Iris pigment epithelial cell (primary cell): ENCODE measurements at regions not wholly inside any gene's neighbourhood (a gene's known extent, or its start where the extent isn't known, plus 50 kb on each side); places are given as distances from the start of the nearest gene placed in this dataset.
A peak's percentile ranks its signal among the peaks of the same experiment; 100 is the strongest.
"Not testable (repeated sequence)": the region's sequence is repeated elsewhere in the genome, so short reads cannot be mapped to it uniquely, and the experiment has no call there.

ENCODE experiments used
- DNase-seq: peaks from one replicate; pipeline ENCODE4 v3.0.0-alpha.2; 2011; ENCODE audit warnings: low read depth

DNA sequence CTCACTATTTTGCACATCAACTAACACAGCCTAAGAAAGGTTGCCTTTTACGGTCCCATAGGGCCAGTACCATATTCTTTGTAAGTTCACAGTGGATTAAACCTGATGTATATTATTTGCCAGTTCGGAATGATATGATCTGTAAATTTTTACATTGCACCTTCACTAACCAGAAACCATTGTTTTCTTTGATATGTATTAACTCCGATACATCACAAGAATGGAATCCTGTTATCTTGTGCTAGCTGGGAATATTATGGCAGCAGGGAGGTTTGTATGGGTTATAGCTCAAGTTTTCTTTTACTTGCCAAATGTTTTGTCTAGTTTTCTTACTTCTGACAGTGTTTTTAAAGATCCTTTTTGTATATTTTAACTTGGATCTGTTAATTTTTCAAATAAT is 51.4 kb upstream of the S1PR1 start:
- DNase-seq, result peak; percentile 72

DNA sequence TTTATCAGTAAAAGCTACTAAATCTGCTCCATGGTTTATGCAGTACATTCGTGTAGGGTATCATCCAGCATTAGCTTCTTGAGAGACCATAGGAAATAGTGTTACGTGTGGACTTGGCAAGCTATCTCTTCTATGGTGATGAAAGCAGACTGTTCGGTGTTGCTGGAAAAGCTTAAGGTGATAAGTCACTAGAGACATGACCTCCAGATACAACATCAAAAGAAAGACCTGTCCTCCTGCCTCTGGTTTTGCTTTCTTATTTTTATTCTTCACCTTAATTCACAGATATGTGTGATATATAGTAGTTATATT is 53.5 kb upstream of the S1PR1 start:
- peak; percentile 88 for DNase-seq

DNA sequence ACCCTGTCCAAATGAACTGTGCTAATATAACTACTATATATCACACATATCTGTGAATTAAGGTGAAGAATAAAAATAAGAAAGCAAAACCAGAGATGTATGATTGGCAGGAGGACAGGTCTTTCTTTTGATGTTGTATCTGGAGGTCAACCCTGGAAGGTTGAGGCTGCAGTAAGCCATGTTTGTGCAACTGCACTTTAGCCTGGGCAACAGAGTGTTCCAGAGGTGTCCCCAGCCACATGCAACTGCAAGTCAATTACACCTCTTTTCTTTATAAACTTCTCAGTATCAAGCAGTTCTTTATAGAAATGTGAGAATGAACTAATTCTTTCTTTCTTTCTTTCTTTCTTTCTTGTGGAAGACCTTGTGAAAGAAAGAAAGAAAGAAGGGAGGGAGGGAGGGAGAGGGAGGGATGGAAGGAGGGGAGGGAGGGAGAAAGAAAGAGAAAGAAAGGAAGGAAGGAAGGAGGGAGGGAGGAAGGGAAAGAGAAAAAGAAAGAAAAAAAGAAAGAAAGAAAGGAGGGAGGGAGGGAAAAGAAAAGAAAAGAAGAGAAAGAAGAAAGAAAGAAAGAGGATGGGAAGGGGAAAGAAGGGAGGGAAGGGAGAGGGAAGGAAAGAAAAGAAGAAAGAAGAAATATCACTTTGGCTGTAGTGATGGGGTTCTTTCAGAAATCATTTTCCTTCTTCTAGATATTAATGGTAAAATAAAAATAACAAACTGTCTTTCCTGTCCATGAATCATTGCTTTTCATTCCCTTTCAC is 54.0 kb upstream of the S1PR1 start:
- no peak for DNase-seq

DNA sequence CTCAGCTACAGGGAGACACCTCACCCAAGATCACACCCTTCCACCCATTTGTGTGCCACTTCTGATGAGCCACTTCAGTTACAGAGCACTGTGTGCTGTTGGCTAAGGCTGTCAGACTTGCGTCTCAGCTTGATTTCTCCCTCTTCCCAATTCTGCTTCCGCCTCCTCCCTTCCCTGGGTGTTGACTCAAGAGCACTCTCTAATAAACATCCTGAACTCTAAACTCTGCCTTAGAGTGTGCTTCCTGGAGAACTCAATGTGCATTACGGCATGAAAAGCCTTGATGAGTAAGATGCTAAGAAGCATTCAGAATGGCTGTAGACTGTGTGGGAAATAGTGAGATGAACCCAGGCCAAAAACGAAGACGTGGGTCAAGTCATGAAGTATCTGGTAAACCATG is 54.9 kb upstream of the S1PR1 start:
- peak; percentile 97 for DNase-seq

DNA sequence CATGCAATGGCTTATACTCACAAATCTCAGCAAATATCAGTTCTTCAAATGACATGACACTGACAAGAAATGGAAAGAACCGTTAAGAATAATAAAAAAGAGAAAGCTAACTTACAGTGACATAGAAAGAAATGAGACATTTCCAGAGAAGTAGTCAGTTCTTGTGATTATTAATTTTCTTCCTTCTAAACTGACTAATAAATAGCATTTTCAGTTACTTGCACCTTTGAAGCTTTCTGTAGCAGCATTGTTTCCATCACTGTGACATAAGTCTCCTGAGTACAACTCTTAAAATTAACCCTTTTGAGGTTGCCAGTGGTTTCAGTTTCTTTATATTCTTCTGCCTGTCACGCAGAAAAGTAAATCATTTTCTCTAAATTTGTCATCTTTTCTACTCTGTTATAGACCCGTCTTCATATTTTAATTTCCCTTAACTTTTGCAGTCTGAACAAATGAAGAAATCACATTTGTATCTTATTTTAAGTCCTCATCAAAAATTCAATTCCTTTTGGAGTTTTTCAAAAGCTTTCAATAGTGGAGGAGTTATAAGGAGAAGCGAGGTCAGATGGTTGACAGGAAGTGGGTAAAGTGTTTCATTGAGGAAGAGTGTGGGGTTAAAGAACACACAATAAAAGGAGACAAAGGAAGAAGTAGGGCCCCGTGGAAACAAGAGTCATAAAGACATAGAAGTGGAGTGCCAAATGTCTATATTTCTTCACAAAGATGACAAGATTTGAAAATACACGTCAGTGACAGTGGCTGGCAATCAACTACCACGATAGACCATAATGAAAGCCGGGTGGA is 57.9 kb upstream of the S1PR1 start:
- DNase-seq, result no peak

DNA sequence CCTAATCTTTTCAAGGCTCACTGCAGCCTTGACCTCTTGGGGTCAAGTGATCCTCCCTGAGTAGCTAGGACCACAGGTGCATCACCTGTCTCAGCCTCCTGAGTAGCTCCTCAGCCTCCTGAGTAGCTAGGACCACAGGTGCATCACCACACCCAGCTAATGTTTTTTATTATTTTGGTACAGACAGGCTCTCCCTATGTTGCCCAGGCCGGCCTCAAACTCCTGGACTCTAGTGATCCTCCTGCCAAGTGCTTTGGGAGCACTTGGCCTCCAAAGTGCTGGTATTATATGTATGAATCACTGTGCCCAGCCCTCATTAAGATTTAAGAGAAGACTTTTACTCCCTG is 58.5 kb upstream of the S1PR1 start:
- no peak for DNase-seq

DNA sequence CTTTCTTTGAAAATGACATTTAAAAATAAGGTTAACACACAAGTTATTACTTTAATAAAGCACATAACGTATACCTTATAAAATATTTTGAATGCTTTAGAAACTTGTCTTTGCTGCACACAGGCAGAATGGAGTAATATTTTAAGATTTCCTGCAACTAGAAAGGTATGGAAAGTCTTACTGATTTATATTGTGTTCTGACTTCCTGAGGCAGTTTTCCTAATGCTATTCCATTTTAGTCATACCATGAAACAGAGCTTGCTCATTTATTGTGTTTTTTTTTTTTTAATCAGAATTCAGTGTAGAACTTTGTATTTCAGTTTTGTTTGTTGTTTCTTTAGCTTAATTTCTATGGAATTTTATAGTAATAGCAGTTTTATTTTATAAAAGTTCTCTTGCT is 60.9 kb upstream of the S1PR1 start:
- no peak for DNase-seq

DNA sequence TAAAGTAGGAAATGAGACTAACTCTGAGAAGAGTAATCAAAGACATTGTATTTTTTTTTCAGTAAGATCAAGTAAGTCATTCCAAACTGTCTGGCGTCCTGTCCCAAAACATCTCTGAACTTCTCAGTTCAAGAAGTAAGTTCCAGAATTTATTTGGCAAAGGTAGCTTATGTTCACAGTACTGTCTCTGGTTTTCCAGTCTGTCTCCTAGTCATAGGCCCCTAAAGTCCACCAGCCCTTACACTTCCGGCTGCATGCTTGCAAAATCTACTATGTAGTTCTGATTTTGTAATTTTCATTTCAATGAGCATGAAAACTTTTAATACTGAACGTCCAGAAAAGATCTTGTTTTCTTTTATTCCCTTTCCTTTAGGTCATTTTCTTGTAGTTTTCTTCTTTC is 61.4 kb upstream of the S1PR1 start:
- peak; percentile 36 for DNase-seq

DNA sequence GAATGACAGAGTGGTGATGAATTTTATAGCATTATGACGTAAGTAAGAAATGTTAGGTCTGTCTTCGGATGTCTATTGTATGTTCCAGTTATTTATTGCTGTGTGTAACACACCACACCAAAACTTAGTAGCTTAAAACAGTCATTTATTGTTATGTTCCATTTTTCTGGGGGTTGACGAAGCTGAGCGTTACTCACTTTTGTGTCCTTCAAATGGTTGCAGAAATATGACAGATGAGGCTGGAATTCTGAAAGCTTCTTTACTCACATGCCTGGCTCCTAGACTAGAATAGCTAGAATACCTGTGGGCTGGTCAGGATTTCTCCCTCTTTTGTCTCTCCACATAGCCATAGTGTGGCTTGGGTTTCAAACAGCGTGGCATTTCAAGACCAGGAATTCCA is 62.1 kb upstream of the S1PR1 start:
- DNase-seq, result peak; percentile 94

DNA sequence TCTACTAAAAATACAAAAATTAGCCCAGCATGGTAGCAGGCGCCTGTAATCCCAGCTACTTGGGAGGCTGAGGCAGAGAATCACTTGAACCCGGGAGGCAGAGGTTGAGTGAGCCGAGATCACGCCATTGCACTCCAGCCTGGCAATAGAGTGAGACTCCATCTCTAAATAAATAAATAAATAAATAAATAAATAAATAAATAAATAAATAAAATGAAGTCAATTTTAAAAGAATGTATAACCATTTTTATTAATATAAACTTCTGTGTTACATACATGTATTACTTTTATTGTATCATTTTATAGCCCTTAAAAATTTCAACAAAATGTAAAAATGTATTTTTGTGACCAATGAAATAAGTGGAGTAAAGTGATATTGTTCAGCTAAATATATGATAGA is 62.5 kb upstream of the S1PR1 start:
- not testable (repeated sequence) for DNase-seq

DNA sequence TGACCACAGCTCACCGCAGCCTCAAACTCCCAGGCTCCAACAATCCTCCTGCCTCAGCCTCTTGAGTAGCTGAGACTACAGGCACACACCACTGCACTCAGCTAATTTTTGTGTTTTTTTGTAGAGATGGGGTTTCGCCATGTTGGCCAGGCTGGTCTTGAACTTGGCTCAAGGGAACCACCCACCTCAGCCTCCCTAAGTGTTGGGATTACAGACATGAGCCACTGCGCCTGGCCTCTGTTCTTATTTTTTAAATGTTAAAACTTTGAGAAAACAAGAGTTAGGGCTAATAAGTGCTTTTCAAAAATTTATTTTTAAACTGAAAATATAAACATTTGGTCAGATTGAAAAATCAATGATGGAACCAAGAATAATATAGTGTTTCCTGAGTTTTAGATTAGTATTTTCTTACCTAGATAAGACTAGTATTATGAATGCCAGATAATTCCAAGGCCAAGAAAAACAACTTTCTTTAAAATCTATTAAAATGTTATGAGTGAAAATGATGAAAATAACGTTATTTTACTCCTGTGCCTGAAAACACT is 66.2 kb upstream of the S1PR1 start:
- DNase-seq, result no peak

DNA sequence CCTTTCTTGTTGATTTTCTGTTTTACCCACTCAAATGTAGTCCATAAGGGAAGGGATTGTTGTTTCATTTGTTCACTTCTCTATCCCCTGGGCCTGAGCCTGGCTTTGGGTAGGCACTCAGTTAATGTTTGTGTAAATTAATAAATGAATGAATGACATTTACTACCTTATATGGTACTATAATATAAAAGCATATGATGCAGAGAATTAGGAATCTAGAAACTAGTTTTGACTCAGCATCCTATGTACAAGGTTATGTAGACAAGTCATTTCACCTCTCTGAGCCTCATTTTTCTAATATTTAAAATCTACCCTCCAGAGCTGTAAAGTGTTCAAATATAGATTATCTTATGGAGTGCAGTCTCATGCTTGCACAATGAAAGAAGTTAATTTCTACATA is 68.9 kb upstream of the S1PR1 start:
- DNase-seq, result no peak

DNA sequence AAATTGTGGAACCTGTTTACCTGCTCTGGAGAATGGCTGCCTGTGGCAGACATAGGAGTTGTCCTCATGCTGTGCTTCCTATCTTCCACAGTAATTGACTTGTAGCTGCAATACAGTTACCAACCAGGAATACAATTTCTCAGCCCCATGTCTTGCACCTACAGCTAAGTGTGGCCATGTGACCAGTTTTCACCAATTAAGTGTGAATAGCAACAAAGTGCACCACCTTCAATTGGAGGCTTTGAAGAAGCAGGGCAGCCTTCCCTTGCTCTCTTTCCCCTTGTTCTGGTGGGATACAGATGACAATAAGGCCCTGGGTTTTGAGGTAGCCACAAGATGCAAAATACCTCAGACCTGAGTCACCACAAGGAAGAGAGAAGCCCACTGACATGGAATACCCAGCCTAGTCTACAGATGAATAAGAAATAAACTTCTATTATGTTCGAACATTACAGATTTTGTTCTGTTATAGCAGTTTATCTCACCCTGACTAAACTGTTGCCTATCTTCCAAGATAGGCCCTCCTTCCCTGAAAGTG is 70.2 kb upstream of the S1PR1 start:
- DNase-seq, result no peak

DNA sequence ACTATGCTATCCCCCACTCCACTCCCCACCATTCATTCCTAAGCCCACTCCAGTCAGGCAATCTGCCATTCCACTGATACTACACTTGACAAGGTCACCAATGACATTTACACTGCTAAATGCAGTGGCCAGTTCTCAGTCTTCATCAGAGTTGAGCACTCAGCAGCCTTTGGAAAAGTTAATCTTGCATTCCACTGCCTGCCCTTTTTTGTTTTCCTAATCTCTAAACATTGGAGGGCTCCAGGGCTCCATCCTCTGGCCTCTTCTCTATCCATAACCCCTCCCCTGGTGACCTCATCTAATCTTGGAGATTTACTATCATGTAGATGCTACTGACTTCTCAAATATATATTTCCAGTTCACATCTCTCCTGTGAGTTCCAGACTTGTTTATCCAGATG is 70.9 kb upstream of the S1PR1 start:
- DNase-seq, result no peak

DNA sequence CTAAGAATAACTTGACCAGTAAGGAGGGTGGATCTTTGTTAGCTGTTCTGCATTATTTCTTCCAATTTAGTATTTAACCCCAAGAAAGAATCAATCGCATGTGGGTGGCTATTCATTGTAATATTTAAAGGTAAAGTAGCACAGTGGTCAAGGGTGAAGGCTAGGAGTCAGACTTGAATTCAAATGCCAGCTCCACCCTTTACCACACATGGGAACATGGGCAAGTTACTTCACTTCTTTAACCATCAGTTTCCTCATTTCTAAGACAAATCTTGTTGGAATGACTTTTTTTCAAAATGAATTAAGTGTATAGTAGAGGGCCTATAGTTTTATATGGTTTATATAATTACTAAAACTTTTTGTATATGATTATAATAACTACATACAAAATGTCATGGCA is 71.3 kb upstream of the S1PR1 start:
- no peak for DNase-seq

DNA sequence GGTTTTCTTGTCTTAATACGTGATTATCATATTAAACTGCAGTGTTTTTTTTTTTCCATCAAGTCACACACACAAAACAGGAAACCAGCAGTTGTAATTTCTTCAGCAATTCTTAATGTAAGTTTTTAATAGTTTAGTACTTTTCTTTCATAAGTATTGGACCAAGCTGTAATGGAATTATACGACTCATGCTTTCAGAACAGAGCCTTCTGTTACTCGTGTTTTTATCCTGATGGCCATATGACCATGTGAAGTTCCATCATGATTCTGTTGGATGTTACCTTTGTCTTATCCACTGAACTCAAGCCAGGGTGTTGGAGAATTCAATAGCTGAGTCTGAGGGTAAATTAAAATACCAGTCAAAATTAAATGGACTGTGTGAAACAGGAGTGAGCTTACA is 72.0 kb upstream of the S1PR1 start:
- DNase-seq, result no peak

DNA sequence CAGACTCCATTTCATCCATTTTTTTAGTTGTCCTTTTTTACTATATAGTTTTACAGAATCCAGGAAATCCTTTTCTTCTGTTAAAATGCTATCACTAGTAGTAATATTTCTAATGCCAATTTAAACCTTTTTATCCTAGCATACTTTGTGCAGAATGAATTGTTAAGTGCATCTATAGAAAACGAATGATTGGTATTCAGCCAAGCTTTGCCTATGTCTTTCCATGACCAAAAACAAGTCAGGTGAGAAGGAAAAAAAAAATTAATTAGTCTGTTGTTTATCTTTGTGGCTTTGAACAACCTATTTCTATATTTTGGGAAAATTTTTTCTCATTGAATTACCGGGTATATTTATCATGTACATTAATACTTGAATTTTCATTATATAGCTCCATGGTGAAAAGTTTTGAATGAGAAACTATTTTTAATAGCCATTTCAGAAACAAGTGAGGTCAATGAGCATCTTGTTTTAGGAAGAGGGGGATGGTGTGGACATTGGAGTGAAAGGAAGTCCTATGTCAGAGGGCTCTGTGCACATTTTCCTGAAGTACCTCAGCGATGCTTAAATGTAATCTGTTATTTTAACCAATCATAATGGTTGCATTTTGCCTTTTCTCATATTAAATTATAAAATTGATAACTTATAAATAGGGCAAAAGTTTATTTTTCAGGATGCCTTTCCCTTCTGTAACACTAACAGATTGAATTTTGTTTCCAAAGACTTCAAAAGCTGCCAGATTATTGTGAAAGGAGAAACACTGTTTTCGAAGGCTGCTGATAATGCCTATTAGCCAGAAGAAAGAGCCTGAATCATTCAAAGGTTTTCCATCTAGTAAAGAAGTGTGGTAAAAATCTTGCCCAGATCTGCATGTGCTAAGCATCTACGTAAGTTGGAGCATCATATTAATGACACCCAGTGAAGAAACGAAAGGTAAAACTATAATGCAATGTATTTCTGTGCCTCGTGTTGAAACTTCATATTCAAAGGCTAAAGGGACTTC is 73.8 kb upstream of the S1PR1 start:
- no peak for DNase-seq

DNA sequence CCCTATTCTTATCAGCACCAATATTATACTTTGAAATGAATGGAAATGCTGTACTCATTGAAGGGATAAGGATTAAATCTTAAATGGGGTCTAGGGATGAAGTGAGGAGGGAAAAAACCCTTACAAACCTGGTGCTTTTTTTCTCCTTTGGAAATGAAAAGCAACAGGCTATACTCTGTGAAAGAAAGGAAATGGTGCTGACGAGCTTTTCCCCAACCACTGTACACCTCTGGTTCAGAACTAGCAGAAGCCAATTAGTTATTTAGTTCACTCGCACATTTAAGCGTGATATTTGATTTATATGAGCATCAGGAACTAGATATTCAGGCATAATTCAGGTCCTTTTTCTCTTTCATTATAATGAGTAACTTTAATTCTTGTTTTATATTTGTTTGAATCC is 74.5 kb upstream of the S1PR1 start:
- no peak for DNase-seq

DNA sequence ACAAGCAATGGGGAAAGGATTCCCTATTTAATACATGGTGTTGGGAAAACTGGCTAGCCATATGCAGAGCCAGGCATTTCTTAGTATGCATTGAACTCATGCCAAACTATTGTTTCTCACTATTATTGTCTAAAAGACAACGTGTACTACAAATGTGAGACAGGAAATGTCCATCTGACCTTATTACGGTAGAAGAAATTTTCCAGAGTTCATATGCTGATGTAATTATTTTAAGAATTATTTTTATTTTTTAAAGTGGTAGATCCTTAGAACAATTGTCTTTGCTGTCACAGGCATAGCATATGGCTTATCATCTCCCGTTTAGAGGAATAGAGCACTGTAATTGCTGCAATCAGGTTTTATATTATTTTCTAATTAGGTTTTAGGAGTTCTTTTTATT is 75.2 kb upstream of the S1PR1 start:
- DNase-seq, result no peak

DNA sequence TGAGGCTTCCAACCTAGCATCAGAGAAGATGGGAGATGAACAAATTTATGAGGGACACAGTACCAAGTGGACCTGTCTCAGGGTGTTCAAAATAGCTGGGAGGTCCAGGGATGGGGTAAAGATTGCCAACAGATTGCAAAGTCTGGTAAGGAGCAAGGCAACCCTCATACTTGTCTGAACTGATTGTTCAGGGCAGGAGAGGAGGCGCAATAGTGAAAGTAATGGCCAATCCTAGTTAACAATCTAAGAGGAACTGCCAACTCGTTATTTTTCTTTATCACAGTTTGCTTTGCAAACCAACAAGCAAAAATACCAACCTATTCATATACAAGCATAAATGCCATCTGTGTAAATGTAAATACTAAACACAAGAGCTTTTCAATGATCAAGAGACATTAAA is 78.4 kb upstream of the S1PR1 start:
- DNase-seq, result no peak

DNA sequence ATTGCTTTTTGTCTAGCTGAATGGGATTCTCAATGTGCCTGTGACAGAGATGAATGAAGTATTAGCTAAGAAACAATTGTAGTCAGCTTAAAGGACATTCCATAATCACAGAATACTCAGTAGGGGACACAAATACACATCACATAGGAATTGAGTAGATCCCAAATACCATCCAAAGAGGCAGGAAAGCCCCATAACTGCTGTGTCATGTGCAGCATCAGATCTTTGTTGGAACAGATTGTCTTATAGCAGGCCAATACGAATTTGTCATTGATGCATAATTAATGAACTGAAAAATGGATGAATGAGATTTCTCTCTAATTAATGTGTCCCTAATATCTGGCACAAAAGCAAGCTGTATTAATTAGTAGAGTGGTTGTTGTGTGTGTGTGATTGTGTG is 82.3 kb upstream of the S1PR1 start:
- DNase-seq, result no peak

DNA sequence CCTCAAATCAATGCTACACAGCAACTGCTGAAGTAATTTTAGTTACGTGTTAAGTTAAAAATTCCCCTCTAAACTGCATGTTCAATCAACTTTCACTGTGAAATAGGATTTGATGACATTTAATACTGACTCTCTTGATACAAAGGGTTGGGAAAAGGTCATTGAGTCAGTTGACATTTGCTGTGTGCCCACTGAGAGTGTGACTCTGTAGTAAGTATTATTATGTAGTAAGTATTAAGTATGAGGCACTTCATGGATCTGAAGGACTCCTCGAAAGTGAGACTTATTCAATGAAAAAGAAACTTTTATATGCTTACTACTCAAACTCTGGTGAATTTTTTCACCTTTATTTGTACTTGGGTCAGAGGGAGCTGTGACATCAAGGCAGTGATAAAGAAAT is 83.1 kb upstream of the S1PR1 start:
- no peak for DNase-seq
